Osteocyte (in vitro differentiated cells): ENCODE measurements at regions not wholly inside any gene's neighbourhood (a gene's known extent, or its start where the extent isn't known, plus 50 kb on each side); places are given as distances from the start of the nearest gene placed in this dataset.

Experiments used
- DNase-seq: peaks from one replicate; pipeline ENCODE4 v3.0.0; 2021; ENCODE audit warnings: mixed read lengths; ENCODE audit not compliant: unreplicated experiment; ENCODE audit errors: extremely low spot score
- H3K27ac Mint-ChIP-seq: one replicate; pipeline ENCODE4 v1.8.0; 2021; ENCODE audit warnings: mild to moderate bottlenecking, mixed read lengths; ENCODE audit not compliant: unreplicated experiment
- H3K27me3 Mint-ChIP-seq: one replicate; pipeline ENCODE4 v1.8.0; 2021; ENCODE audit warnings: mixed read lengths; ENCODE audit not compliant: unreplicated experiment
- H3K36me3 Mint-ChIP-seq: one replicate; pipeline ENCODE4 v1.8.0; 2021; ENCODE audit warnings: mixed read lengths; ENCODE audit not compliant: unreplicated experiment
- H3K4me1 Mint-ChIP-seq: one replicate; pipeline ENCODE4 v1.8.0; 2021; ENCODE audit warnings: mixed read lengths; ENCODE audit not compliant: unreplicated experiment
- H3K4me3 Mint-ChIP-seq: one replicate; pipeline ENCODE4 v1.8.0; 2021; ENCODE audit warnings: mild to moderate bottlenecking, moderate library complexity, mixed read lengths; ENCODE audit not compliant: unreplicated experiment
- H3K9me3 Mint-ChIP-seq: one replicate; pipeline ENCODE4 v1.8.0; 2021; ENCODE audit warnings: mixed read lengths; ENCODE audit not compliant: unreplicated experiment
- CTCF ChIP-seq: fragments of 200-600 bp; sonication (generic); IDR thresholded peaks from 2 replicates; pipeline ENCODE4 v1.5.0; 2021; ENCODE audit warnings: antibody characterized with exemption, mild to moderate bottlenecking, moderate library complexity

DNA sequence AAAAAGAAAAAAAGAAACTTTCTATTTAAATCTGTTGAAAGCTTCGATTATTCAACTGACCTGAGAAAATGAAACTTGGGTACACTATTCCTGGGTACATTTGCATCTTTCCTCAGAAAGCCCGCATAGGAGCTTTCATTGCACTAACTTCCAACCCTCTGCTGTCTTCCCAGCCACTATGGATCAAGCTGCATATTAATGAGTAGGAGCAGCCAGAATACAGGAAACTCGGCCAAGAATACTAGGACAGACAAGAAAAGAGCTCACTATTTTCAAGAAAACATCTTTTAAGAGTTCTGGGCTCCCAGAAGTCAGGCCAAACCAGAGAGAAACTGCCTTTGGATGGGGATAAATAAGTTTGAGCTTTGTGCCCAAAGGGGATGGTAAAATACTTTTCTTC is 135.0 kb upstream of the CCDC28A start:
- Mint-ChIP-seq H3K9me3 (peaks cover 5% of the 10 kb centered on the region), H3K4me1 (peaks cover 5% of the 10 kb centered on the region), H3K4me3 (no peak overlapping the region), H3K36me3 (no peaks in the 10 kb centered on the region), H3K27me3 (no peaks in the 10 kb centered on the region), H3K27ac (no peak overlapping the region)
- no peak for DNase-seq
- TF ChIP-seq CTCF: no peak

DNA sequence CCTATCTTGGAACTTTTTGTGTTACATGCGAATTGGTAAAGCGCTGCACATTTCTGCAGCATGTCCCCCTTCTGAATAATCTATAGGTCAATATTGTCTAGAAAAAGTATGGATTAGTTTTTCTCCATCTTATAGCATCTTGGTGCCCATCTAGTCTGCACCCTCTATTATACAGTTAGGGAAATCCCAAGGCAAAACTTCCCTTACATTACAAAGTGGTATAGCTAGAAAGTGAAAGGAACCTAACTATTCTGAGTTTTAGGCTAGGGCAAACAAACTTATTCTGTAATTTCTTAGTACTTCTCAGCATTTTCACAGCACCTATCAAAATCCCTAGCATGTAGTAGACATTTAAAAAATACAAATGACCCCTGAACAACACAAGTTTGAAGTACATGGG is 133.5 kb upstream of the CCDC28A start:
- Mint-ChIP-seq H3K9me3 (no peaks in the 10 kb centered on the region), H3K27ac (no peak overlapping the region), H3K4me3 (no peak overlapping the region), H3K36me3 (no peaks in the 10 kb centered on the region), H3K27me3 (no peaks in the 10 kb centered on the region), H3K4me1 (peaks cover 7% of the 10 kb centered on the region)
- no peak for TF ChIP-seq CTCF
- DNase-seq: no peak

DNA sequence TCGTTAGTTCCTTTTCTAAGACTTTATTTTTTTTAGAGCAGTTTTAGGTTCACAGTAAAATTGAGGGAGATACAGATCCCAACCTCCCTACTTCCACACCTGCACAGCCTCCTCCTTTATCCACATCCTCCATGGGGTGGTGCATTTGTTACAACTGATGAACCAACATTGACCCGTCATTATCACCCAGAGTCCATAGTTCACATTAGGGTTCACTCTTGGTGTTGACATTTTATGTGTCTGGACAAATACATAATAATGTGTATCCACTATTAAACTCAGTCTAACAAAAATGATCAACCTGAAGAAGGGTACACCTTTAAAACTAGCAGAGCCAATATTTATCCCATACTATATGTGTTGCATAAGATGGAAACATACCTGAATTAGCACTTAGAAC is 130.4 kb upstream of the CCDC28A start:
- Mint-ChIP-seq H3K4me3 (no peak overlapping the region), H3K36me3 (no peaks in the 10 kb centered on the region), H3K4me1 (peaks cover 29% of the 10 kb centered on the region), H3K27ac (no peak overlapping the region), H3K27me3 (no peaks in the 10 kb centered on the region), H3K9me3 (no peaks in the 10 kb centered on the region)
- DNase-seq: no peak
- TF ChIP-seq CTCF: no peak

DNA sequence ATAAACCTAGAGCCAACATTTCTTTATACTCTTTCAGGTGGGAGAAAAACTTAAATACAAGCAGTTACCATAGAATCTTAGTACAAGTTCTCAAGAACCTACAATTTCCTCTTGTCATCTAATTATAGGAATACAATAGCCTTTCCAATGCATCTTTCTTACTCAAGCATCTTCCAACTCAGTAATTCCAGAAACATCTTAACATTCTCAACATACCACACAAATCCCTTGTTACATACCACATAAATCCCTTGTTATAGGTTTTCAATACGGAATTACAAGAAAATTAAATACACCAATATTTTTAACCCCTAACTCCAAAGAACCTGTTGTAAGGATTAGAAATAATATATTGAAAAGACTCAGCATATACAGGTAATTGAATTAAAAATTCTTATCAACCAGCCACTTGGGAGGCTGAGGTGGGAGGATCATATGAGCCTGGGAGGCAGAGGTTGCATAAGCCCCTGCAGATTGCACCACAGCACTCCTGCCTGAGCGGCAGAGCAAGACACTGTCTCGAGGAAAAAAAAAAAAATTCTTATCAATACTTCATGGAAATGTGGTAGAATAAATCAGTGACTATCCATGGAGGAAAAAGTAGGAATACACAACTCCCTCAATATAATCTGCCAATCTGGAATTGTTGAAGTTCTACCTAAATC is 127.5 kb upstream of the CCDC28A start:
- Mint-ChIP-seq H3K4me1 (peaks cover 24% of the 10 kb centered on the region), H3K4me3 (no peak overlapping the region), H3K9me3 (no peaks in the 10 kb centered on the region), H3K27me3 (no peaks in the 10 kb centered on the region), H3K36me3 (no peaks in the 10 kb centered on the region), H3K27ac (peak overlapping the region; percentile 79)
- no peak for TF ChIP-seq CTCF
- DNase-seq: no peak

DNA sequence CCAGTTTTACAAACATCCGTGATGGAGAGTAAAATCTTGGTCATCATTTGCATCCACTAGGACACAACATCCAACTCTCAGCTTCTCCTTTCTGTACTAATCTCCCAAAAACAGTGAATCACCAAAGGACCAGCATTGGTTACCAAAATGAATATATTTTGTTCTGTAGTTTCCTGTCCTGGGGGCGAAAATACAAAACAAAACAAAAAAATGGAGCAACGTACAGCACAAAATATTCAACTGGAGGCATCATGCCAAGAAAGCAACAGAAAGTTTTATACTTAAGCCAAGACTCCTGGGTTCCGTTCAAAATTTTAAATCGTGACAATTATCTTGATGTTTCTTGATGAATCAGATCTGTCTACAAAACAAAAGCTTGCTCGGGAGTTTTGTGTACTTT is 126.6 kb upstream of the CCDC28A start:
- DNase-seq: no peak
- Mint-ChIP-seq H3K4me3 (peak overlapping the region; percentile 71), H3K4me1 (peaks cover 24% of the 10 kb centered on the region), H3K27me3 (no peaks in the 10 kb centered on the region), H3K27ac (peak overlapping the region; percentile 79), H3K36me3 (no peaks in the 10 kb centered on the region), H3K9me3 (no peaks in the 10 kb centered on the region)
- no peak for TF ChIP-seq CTCF
